OCI-LY1 (cell line): ENCODE measurements at regions not wholly inside any gene's neighbourhood (a gene's known extent, or its start where the extent isn't known, plus 50 kb on each side); places are given as distances from the start of the nearest gene placed in this dataset.

ENCODE experiments used
- H2AFZ ChIP-seq: fragments of 200-600 bp; sonication (generic), shearing (Covaris generic); 2 replicates; pipeline ENCODE4 v1.6.0; 2014; ENCODE audit warnings: antibody characterized with exemption, mild to moderate bottlenecking, low read length
- H3F3A ChIP-seq: fragments of 200-600 bp; sonication (generic), shearing (Covaris generic); 2 replicates; pipeline ENCODE4 v1.6.0; 2014; ENCODE audit warnings: mild to moderate bottlenecking, antibody characterized with exemption, low read length, moderate library complexity; ENCODE audit not compliant: insufficient read depth
- H3K27ac ChIP-seq: fragments of 200-600 bp; sonication (generic); 2 replicates; pipeline ENCODE4 v1.5.1; 2014; ENCODE audit warnings: low read length, mixed run types, mild to moderate bottlenecking, low read depth; ENCODE audit not compliant: poor library complexity, severe bottlenecking
- H3K27me3 ChIP-seq: fragments of 200-600 bp; sonication (generic); 2 replicates; pipeline ENCODE4 v1.6.0; 2014; ENCODE audit warnings: antibody characterized with exemption, mild to moderate bottlenecking, low read length, moderate library complexity; ENCODE audit not compliant: insufficient read depth
- H3K36me3 ChIP-seq: fragments of 200-600 bp; sonication (generic); 2 replicates; pipeline ENCODE4 v1.6.1; 2014; ENCODE audit warnings: mild to moderate bottlenecking, antibody characterized with exemption, low read length, moderate library complexity, mixed read lengths; ENCODE audit not compliant: insufficient read depth
- H3K4me1 ChIP-seq: fragments of 200-600 bp; sonication (generic); 2 replicates; pipeline ENCODE4 v1.5.1; 2014; ENCODE audit warnings: mild to moderate bottlenecking, low read length, moderate library complexity; ENCODE audit not compliant: insufficient read depth, severe bottlenecking
- H3K4me2 ChIP-seq: fragments of 200-600 bp; sonication (generic), shearing (Covaris generic); 2 replicates; pipeline ENCODE4 v1.6.1; 2014; ENCODE audit warnings: low read length
- H3K4me3 ChIP-seq: fragments of 200-600 bp; sonication (generic); 2 replicates; pipeline ENCODE4 v1.5.1; 2014; ENCODE audit warnings: low read length, low read depth, mild to moderate bottlenecking, mixed read lengths; ENCODE audit not compliant: poor library complexity, severe bottlenecking
- H3K79me2 ChIP-seq: fragments of 200-600 bp; shearing (Covaris generic); 2 replicates; pipeline ENCODE4 v1.6.1; 2016; ENCODE audit warnings: mixed run types, low read length, mixed read lengths; ENCODE audit not compliant: insufficient read depth
- H3K9ac ChIP-seq: fragments of 200-600 bp; sonication (generic), shearing (Covaris generic); 2 replicates; pipeline ENCODE4 v1.6.1; 2014; ENCODE audit warnings: mild to moderate bottlenecking, low read length, mixed read lengths
- H3K9me2 ChIP-seq: fragments of 200-600 bp; sonication (generic), shearing (Covaris generic); 2 replicates; pipeline ENCODE4 v1.6.1; 2014; ENCODE audit warnings: low read depth, mild to moderate bottlenecking, low read length, mixed read lengths
- H3K9me3 ChIP-seq: fragments of 200-600 bp; shearing (Covaris generic); 2 replicates; pipeline ENCODE4 v1.6.1; 2014; ENCODE audit warnings: low read length, mixed read lengths
- H4K20me1 ChIP-seq: fragments of 200-600 bp; sonication (generic), shearing (Covaris generic); 2 replicates; pipeline ENCODE4 v1.6.0; 2016; ENCODE audit warnings: mild to moderate bottlenecking, low read length; ENCODE audit not compliant: insufficient read depth
- CTCF ChIP-seq: fragments of 200-600 bp; sonication (generic), shearing (Covaris generic); IDR thresholded peaks from 2 replicates; pipeline ENCODE4 v1.5.1; 2017; ENCODE audit warnings: mild to moderate bottlenecking, antibody characterized with exemption, low read length, moderate library complexity, mixed read lengths
- EZH2 ChIP-seq: fragments of 200-600 bp; sonication (generic), shearing (Covaris generic); IDR thresholded peaks from 2 replicates; pipeline ENCODE4 v1.8.0; 2017; ENCODE audit warnings: borderline replicate concordance, mixed run types, mild to moderate bottlenecking, antibody characterized with exemption, low read length, moderate library complexity, mixed read lengths

DNA sequence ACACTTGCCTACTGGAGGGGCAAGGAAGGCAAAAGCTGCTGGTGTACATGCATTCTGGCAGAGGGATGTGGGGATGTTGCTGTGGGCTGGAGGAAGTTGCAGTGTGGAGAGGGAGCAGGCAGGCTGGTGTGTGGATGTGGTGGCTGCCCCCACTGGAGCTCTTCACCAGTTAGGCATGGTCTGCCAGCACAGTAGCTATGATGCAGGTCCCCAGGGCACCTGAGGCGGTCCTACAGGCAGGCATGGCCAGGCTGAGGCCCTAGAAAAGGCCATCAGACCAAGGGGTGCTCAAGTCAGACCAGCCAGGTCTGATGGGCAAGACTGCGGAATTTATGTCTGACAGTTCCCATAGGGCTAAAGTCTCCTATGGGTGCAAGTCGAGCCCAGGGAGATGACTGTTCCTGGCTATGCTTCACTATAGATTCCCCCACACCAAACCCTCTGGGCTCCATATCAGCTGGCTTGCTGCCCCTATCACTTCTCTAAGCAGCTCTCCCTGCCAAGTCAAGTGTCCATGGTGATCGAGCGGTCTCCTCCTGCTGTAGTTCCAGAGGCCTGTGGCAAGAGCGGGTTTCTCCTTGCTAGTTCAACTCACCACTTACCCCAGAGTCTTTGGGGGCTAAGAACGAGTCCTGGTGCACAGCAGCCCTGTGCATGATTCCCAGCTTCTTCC is 473.1 kb downstream of the TDRD3 start:
- Histone ChIP-seq H3K36me3 (no peaks in the 10 kb centered on the region), H3K9ac (no peak overlapping the region), H3K27me3 (no peaks in the 10 kb centered on the region), H3K27ac (no peak overlapping the region), H3K79me2 (no peaks in the 10 kb centered on the region), H3K9me2 (no peaks in the 10 kb centered on the region), H4K20me1 (no peaks in the 10 kb centered on the region), H3K4me3 (no peak overlapping the region), H3K9me3 (no peaks in the 10 kb centered on the region), H3K4me2 (no peak overlapping the region), H2AFZ (no peak overlapping the region), H3K4me1 (no peaks in the 10 kb centered on the region), H3F3A (no peaks in the 10 kb centered on the region)
- no peak for TF ChIP-seq EZH2
- TF ChIP-seq CTCF = no peak

DNA sequence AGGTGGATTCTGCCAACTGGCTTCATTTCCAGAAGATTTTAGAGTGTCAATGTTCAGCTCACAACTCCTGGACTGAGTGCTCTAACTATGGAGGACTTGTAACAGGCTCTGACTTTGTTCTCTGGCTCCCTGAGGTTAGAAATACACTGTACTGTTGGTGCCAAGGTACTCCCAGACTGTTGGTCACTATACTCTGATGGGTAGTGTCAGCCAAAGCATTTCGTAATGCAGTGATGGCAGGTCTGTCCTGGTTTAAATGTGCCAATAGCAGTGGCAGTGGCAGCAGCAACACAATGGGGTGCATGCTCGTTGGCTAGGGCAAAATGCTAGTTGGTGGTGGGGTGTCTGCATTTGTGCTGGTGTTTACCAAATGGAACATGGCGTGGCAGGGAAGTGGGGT is 472.2 kb downstream of the TDRD3 start:
- H3K9me3 ChIP-seq = no peaks in the 10 kb centered on the region
- no peaks in the 10 kb centered on the region for H3K9me2 ChIP-seq
- no peaks in the 10 kb centered on the region for H3K4me1 ChIP-seq
- H3K79me2 ChIP-seq = no peaks in the 10 kb centered on the region
- H3K36me3 ChIP-seq = no peaks in the 10 kb centered on the region
- no peak overlapping the region for H3K27ac ChIP-seq
- TF ChIP-seq EZH2 (no peak), CTCF (no peak)
- no peak overlapping the region for H3K9ac ChIP-seq
- no peak overlapping the region for H2AFZ ChIP-seq
- no peak overlapping the region for H3K4me2 ChIP-seq
- H3K27me3 ChIP-seq = no peaks in the 10 kb centered on the region
- H4K20me1 ChIP-seq = no peaks in the 10 kb centered on the region
- H3F3A ChIP-seq = no peaks in the 10 kb centered on the region
- no peak overlapping the region for H3K4me3 ChIP-seq

- Histone ChIP-seq H3K4me2 (no peak overlapping the region), H3K79me2 (no peaks in the 10 kb centered on the region), H4K20me1 (no peaks in the 10 kb centered on the region), H3K4me3 (no peak overlapping the region), H3K9me2 (no peaks in the 10 kb centered on the region), H3K27me3 (no peaks in the 10 kb centered on the region), H2AFZ (no peak overlapping the region), H3K36me3 (no peaks in the 10 kb centered on the region), H3K27ac (no peak overlapping the region), H3K9me3 (no peaks in the 10 kb centered on the region), H3K9ac (no peak overlapping the region), H3K4me1 (no peaks in the 10 kb centered on the region), H3F3A (no peaks in the 10 kb centered on the region)
- TF ChIP-seq EZH2 (no peak), CTCF (no peak)
Measured at GRCh38 chr13:60862036-60862435, 465.0 kb downstream of the TDRD3 start.
